ENCODE measurements at regions not wholly inside any gene's neighbourhood (a gene's known extent, or its start where the extent isn't known, plus 50 kb on each side); places are given as distances from the start of the nearest gene placed in this dataset.

- TF ChIP-seq CTCF (conservative IDR thresholded peaks at IDR 0.05; ENCODE audit: low read depth, low read length) = no peak
- H3K4me3 ChIP-seq (ENCODE audit: low read length) = no peak overlapping the region
- no peak for DNase-seq (ENCODE audit: low read depth)
Observed at GRCh38 chr1:116826818-116827606, 72.8 kb downstream of the CD2 start.

GRCh38 chr1:116827607-116828105 lies 73.4 kb downstream of the CD2 start:
- no peak for DNase-seq (ENCODE audit: low read depth)
- no peak for TF ChIP-seq CTCF (conservative IDR thresholded peaks at IDR 0.05; ENCODE audit: low read depth, low read length)
- H3K4me3 ChIP-seq (ENCODE audit: low read length) = no peak overlapping the region

- TF ChIP-seq CTCF (conservative IDR thresholded peaks at IDR 0.05; ENCODE audit: low read depth, low read length) = no peak
- no peak for DNase-seq (ENCODE audit: low read depth)
- H3K4me3 ChIP-seq (ENCODE audit: low read length) = no peak overlapping the region
Observed at GRCh38 chr1:116832308-116832931, 77.3 kb upstream of the PTGFRN start.

GRCh38 chr1:116832932-116833578 lies 76.7 kb upstream of the PTGFRN start:
- no peak overlapping the region for H3K4me3 ChIP-seq (ENCODE audit: low read length)
- DNase-seq (ENCODE audit: low read depth) = no peak
- no peak for TF ChIP-seq CTCF (conservative IDR thresholded peaks at IDR 0.05; ENCODE audit: low read depth, low read length)

- no peak for TF ChIP-seq CTCF (conservative IDR thresholded peaks at IDR 0.05; ENCODE audit: low read depth, low read length)
- no peak overlapping the region for H3K4me3 ChIP-seq (ENCODE audit: low read length)
- no peak for DNase-seq (ENCODE audit: low read depth)
Observed at GRCh38 chr1:116833718-116834117, 76.0 kb upstream of the PTGFRN start.

GRCh38 chr1:116834595-116834994 lies 75.1 kb upstream of the PTGFRN start:
- no peak for TF ChIP-seq CTCF (conservative IDR thresholded peaks at IDR 0.05; ENCODE audit: low read depth, low read length)

More at GRCh38 chr1:116834595-116834994, 75.1 kb upstream of the PTGFRN start:
- no peak overlapping the region for H3K4me3 ChIP-seq (ENCODE audit: low read length)
- no peak for DNase-seq (ENCODE audit: low read depth)
